ES-I3 (cell line): ENCODE measurements at regions not wholly inside any gene's neighbourhood (a gene's known extent, or its start where the extent isn't known, plus 50 kb on each side); places are given as distances from the start of the nearest gene placed in this dataset.

Experiments
- H3K36me3 ChIP-seq: 2 replicates; pipeline ENCODE4 v1.6.1; 2013; ENCODE audit warnings: mild to moderate bottlenecking, low read length, control low read depth, moderate library complexity; ENCODE audit not compliant: insufficient read depth
- H3K4me1 ChIP-seq: 2 replicates; pipeline ENCODE4 v1.6.1; 2013; ENCODE audit warnings: mild to moderate bottlenecking, control low read depth, low read length; ENCODE audit not compliant: insufficient read depth
- H3K9ac ChIP-seq: 2 replicates; pipeline ENCODE4 v1.6.1; 2013; ENCODE audit warnings: low read depth, mild to moderate bottlenecking, low read length, moderate library complexity
- H3K9me3 ChIP-seq: 2 replicates; pipeline ENCODE4 v1.6.1; 2013; ENCODE audit warnings: mild to moderate bottlenecking, low read length, moderate library complexity; ENCODE audit not compliant: control insufficient read depth, insufficient read depth

- Histone ChIP-seq H3K36me3 (no peaks in the 10 kb centered on the region), H3K4me1 (peaks cover 24% of the 10 kb centered on the region), H3K9me3 (no peaks in the 10 kb centered on the region), H3K9ac (no peak overlapping the region)
Measured at GRCh38 chr6:87785229-87785862, 83.3 kb upstream of the AKIRIN2 start.

- Histone ChIP-seq H3K36me3 (no peaks in the 10 kb centered on the region), H3K4me1 (peaks cover 17% of the 10 kb centered on the region), H3K9ac (no peak overlapping the region), H3K9me3 (no peaks in the 10 kb centered on the region)
Measured at GRCh38 chr6:87784690-87785089, 82.7 kb upstream of the AKIRIN2 start.

GRCh38 chr6:87784051-87784450, 82.0 kb upstream of the AKIRIN2 start:
- peaks cover 11% of the 10 kb centered on the region for H3K4me1 ChIP-seq
- H3K36me3 ChIP-seq: no peaks in the 10 kb centered on the region
- no peaks in the 10 kb centered on the region for H3K9me3 ChIP-seq
- no peak overlapping the region for H3K9ac ChIP-seq

- Histone ChIP-seq H3K9ac (no peak overlapping the region), H3K4me1 (peaks cover 7% of the 10 kb centered on the region; the same call in 1 of the 2 replicates), H3K36me3 (no peaks in the 10 kb centered on the region), H3K9me3 (no peaks in the 10 kb centered on the region)
Measured at GRCh38 chr6:87779542-87779941, 77.5 kb upstream of the AKIRIN2 start.

- Histone ChIP-seq H3K36me3 (no peaks in the 10 kb centered on the region), H3K9ac (no peak overlapping the region), H3K4me1 (peaks cover 11% of the 10 kb centered on the region; the same call in 1 of the 2 replicates), H3K9me3 (no peaks in the 10 kb centered on the region)
Measured at GRCh38 chr6:87772597-87773530, 70.8 kb upstream of the AKIRIN2 start.

- Histone ChIP-seq H3K4me1 (peaks cover 1% of the 10 kb centered on the region; the same call in 1 of the 2 replicates), H3K9me3 (no peaks in the 10 kb centered on the region), H3K9ac (no peak overlapping the region), H3K36me3 (no peaks in the 10 kb centered on the region)
Measured at GRCh38 chr6:87767478-87767877, 65.4 kb upstream of the AKIRIN2 start.

- H3K36me3 ChIP-seq: no peaks in the 10 kb centered on the region
- H3K4me1 ChIP-seq: no peaks in the 10 kb centered on the region
- no peak overlapping the region for H3K9ac ChIP-seq
- H3K9me3 ChIP-seq: no peaks in the 10 kb centered on the region
Measured at GRCh38 chr6:87766211-87766610, 64.2 kb upstream of the AKIRIN2 start.

- no peaks in the 10 kb centered on the region for H3K36me3 ChIP-seq
- no peaks in the 10 kb centered on the region for H3K4me1 ChIP-seq
- H3K9ac ChIP-seq: no peak overlapping the region
- no peaks in the 10 kb centered on the region for H3K9me3 ChIP-seq
Measured at GRCh38 chr6:87763901-87764300, 61.9 kb upstream of the AKIRIN2 start.

GRCh38 chr6:87763276-87763675, 61.2 kb upstream of the AKIRIN2 start:
- Histone ChIP-seq H3K9ac (no peak overlapping the region), H3K9me3 (no peaks in the 10 kb centered on the region), H3K4me1 (no peaks in the 10 kb centered on the region), H3K36me3 (no peaks in the 10 kb centered on the region)

GRCh38 chr6:87762116-87762515, 60.1 kb upstream of the AKIRIN2 start:
- H3K9ac ChIP-seq: no peak overlapping the region
- no peaks in the 10 kb centered on the region for H3K4me1 ChIP-seq
- no peaks in the 10 kb centered on the region for H3K9me3 ChIP-seq
- H3K36me3 ChIP-seq: no peaks in the 10 kb centered on the region

GRCh38 chr6:87757792-87758191, 55.8 kb upstream of the AKIRIN2 start:
- Histone ChIP-seq H3K9me3 (no peaks in the 10 kb centered on the region), H3K4me1 (no peaks in the 10 kb centered on the region; the same call in 1 of the 2 replicates), H3K9ac (no peak overlapping the region), H3K36me3 (no peaks in the 10 kb centered on the region)

- Histone ChIP-seq H3K36me3 (no peaks in the 10 kb centered on the region), H3K4me1 (no peaks in the 10 kb centered on the region; the same call in 1 of the 2 replicates), H3K9me3 (no peaks in the 10 kb centered on the region), H3K9ac (no peak overlapping the region)
Measured at GRCh38 chr6:87756858-87757257, 54.8 kb upstream of the AKIRIN2 start.

GRCh38 chr6:87755708-87756671, 54.0 kb upstream of the AKIRIN2 start:
- H3K9ac ChIP-seq: no peak overlapping the region
- H3K36me3 ChIP-seq: no peaks in the 10 kb centered on the region
- H3K4me1 ChIP-seq: no peaks in the 10 kb centered on the region; the same call in 1 of the 2 replicates
- no peaks in the 10 kb centered on the region for H3K9me3 ChIP-seq

- H3K36me3 ChIP-seq: no peaks in the 10 kb centered on the region
- no peaks in the 10 kb centered on the region for H3K9me3 ChIP-seq
- H3K9ac ChIP-seq: no peak overlapping the region
- H3K4me1 ChIP-seq: no peaks in the 10 kb centered on the region; the same call in 1 of the 2 replicates
Measured at GRCh38 chr6:87754828-87755227, 52.8 kb upstream of the AKIRIN2 start.
